Osteocyte (in vitro differentiated cells): ENCODE measurements at regions not wholly inside any gene's neighbourhood (a gene's known extent, or its start where the extent isn't known, plus 50 kb on each side); places are given as distances from the start of the nearest gene placed in this dataset.

Source experiments
- DNase-seq: peaks from one replicate; pipeline ENCODE4 v3.0.0; 2021; ENCODE audit warnings: mixed read lengths; ENCODE audit not compliant: unreplicated experiment; ENCODE audit errors: extremely low spot score
- H3K27ac Mint-ChIP-seq: one replicate; pipeline ENCODE4 v1.8.0; 2021; ENCODE audit warnings: mild to moderate bottlenecking, mixed read lengths; ENCODE audit not compliant: unreplicated experiment
- H3K27me3 Mint-ChIP-seq: one replicate; pipeline ENCODE4 v1.8.0; 2021; ENCODE audit warnings: mixed read lengths; ENCODE audit not compliant: unreplicated experiment
- H3K36me3 Mint-ChIP-seq: one replicate; pipeline ENCODE4 v1.8.0; 2021; ENCODE audit warnings: mixed read lengths; ENCODE audit not compliant: unreplicated experiment
- H3K4me1 Mint-ChIP-seq: one replicate; pipeline ENCODE4 v1.8.0; 2021; ENCODE audit warnings: mixed read lengths; ENCODE audit not compliant: unreplicated experiment
- H3K4me3 Mint-ChIP-seq: one replicate; pipeline ENCODE4 v1.8.0; 2021; ENCODE audit warnings: mild to moderate bottlenecking, moderate library complexity, mixed read lengths; ENCODE audit not compliant: unreplicated experiment
- H3K9me3 Mint-ChIP-seq: one replicate; pipeline ENCODE4 v1.8.0; 2021; ENCODE audit warnings: mixed read lengths; ENCODE audit not compliant: unreplicated experiment
- CTCF ChIP-seq: fragments of 200-600 bp; sonication (generic); IDR thresholded peaks from 2 replicates; pipeline ENCODE4 v1.5.0; 2021; ENCODE audit warnings: antibody characterized with exemption, mild to moderate bottlenecking, moderate library complexity

GRCh38 chr18:38369772-38370690 is 804.4 kb upstream of the CELF4 start:
- DNase-seq: no peak
- no peak overlapping the region for H3K27ac Mint-ChIP-seq
- peaks cover 4% of the 10 kb centered on the region for H3K4me1 Mint-ChIP-seq
- TF ChIP-seq CTCF: no peak
- no peak overlapping the region for H3K4me3 Mint-ChIP-seq
- H3K9me3 Mint-ChIP-seq: no peaks in the 10 kb centered on the region
- H3K36me3 Mint-ChIP-seq: no peaks in the 10 kb centered on the region
- no peaks in the 10 kb centered on the region for H3K27me3 Mint-ChIP-seq

- Mint-ChIP-seq H3K27me3 (no peaks in the 10 kb centered on the region), H3K4me1 (peaks cover 4% of the 10 kb centered on the region), H3K27ac (no peak overlapping the region), H3K9me3 (peaks cover 3% of the 10 kb centered on the region), H3K36me3 (no peaks in the 10 kb centered on the region), H3K4me3 (no peak overlapping the region)
- no peak for TF ChIP-seq CTCF
- no peak for DNase-seq
Measured at GRCh38 chr18:38368886-38369285, 803.3 kb upstream of the CELF4 start.

- no peak for TF ChIP-seq CTCF
- H3K27me3 Mint-ChIP-seq: no peaks in the 10 kb centered on the region
- no peaks in the 10 kb centered on the region for H3K36me3 Mint-ChIP-seq
- no peak overlapping the region for H3K27ac Mint-ChIP-seq
- H3K4me3 Mint-ChIP-seq: no peak overlapping the region
- DNase-seq: no peak
- peaks cover 4% of the 10 kb centered on the region for H3K4me1 Mint-ChIP-seq
- peaks cover 3% of the 10 kb centered on the region for H3K9me3 Mint-ChIP-seq
Measured at GRCh38 chr18:38368246-38368645, 802.6 kb upstream of the CELF4 start.

GRCh38 chr18:38367473-38367872 is 801.9 kb upstream of the CELF4 start:
- Mint-ChIP-seq H3K9me3 (peaks cover 3% of the 10 kb centered on the region), H3K27me3 (no peaks in the 10 kb centered on the region), H3K4me1 (peaks cover 4% of the 10 kb centered on the region), H3K27ac (no peak overlapping the region), H3K4me3 (no peak overlapping the region), H3K36me3 (no peaks in the 10 kb centered on the region)
- DNase-seq: no peak
- TF ChIP-seq CTCF: no peak

- H3K9me3 Mint-ChIP-seq: peaks cover 3% of the 10 kb centered on the region
- no peak for TF ChIP-seq CTCF
- peaks cover 4% of the 10 kb centered on the region for H3K4me1 Mint-ChIP-seq
- no peaks in the 10 kb centered on the region for H3K27me3 Mint-ChIP-seq
- H3K4me3 Mint-ChIP-seq: no peak overlapping the region
- H3K36me3 Mint-ChIP-seq: no peaks in the 10 kb centered on the region
- H3K27ac Mint-ChIP-seq: no peak overlapping the region
- DNase-seq: no peak
Measured at GRCh38 chr18:38362286-38362792, 796.7 kb upstream of the CELF4 start.
